H1 (cell line): ENCODE measurements at regions not wholly inside any gene's neighbourhood (a gene's known extent, or its start where the extent isn't known, plus 50 kb on each side); places are given as distances from the start of the nearest gene placed in this dataset.

Experiments
- CTCF ChIA-PET: fragments of 300-600 bp; sonication (Branson Sonifier 250); formaldehyde crosslinking; loops from one replicate; lab custom pipeline; 2021; ENCODE audit not compliant: partially characterized antibody; lab: Charles Lee
- POLR2A ChIA-PET: fragments of 300-600 bp; sonication (Branson Sonifier 250); formaldehyde crosslinking; loops from one replicate; lab custom pipeline; 2021; ENCODE audit warnings: inconsistent platforms; ENCODE audit not compliant: partially characterized antibody; lab: Charles Lee
- DNase-seq, 2 experiments: peaks; one replicate each; pipeline versions ENCODE4 v3.0.0 to v3.0.0-alpha.2; 2010 to 2022; ENCODE audit warnings: low spot score in 2 of 2, low read depth in 1 of 2, mixed read lengths in 1 of 2
- FAIRE-seq: peaks from 2 replicates; lab custom pipeline; 2011; peaks lifted over from hg19 to GRCh38; lab: Jason Lieb, UNC
- H2AFZ ChIP-seq: 2 replicates; pipeline ENCODE4 v1.8.1; 2012; ENCODE audit warnings: low read length, inconsistent platforms
- H2AK5ac ChIP-seq: 2 replicates; pipeline ENCODE4 v1.6.1; 2013; ENCODE audit warnings: low read depth, low read length
- H2BK120ac ChIP-seq: replicated peaks from 2 replicates; pipeline ENCODE3; 2013; ENCODE audit warnings: low read depth, low read length, inconsistent platforms
- H2BK12ac ChIP-seq: 2 replicates; pipeline ENCODE4 v1.6.1; 2013; ENCODE audit warnings: low read depth, low read length
- H2BK15ac ChIP-seq: 2 replicates; pipeline ENCODE4 v1.6.1; 2013; ENCODE audit warnings: low read length
- H2BK20ac ChIP-seq: 2 replicates; pipeline ENCODE4 v1.6.1; 2013; ENCODE audit warnings: low read length
- H2BK5ac ChIP-seq: 2 replicates; pipeline ENCODE4 v1.6.1; 2013; ENCODE audit warnings: low read depth, low read length
- H3K14ac ChIP-seq: 2 replicates; pipeline ENCODE4 v1.6.1; 2013; ENCODE audit warnings: inconsistent platforms; ENCODE audit not compliant: insufficient read length
- H3K18ac ChIP-seq: 2 replicates; pipeline ENCODE4 v1.6.1; 2013; ENCODE audit warnings: low read length; ENCODE audit errors: extremely low read depth
- H3K23ac ChIP-seq: 2 replicates; pipeline ENCODE4 v1.6.1; 2013; ENCODE audit warnings: inconsistent platforms; ENCODE audit not compliant: insufficient read length
- H3K23me2 ChIP-seq: 2 replicates; pipeline ENCODE4 v1.6.1; 2013; ENCODE audit warnings: low read depth, low read length
- H3K27ac ChIP-seq: 2 replicates; pipeline ENCODE4 v1.6.1; 2011; ENCODE audit warnings: low read depth, low read length, inconsistent platforms
- H3K27me3 ChIP-seq, 4 experiments: replicated peaks in 1 of 4; 1 replicate in 1 of 4; 2 replicates in 3 of 4; pipeline versions ENCODE4 v1.6.1 to v1.8.1; 2011 to 2013; ENCODE audit warnings: low read length in 3 of 4, mild to moderate bottlenecking in 3 of 4, inconsistent platforms in 2 of 4, mixed read lengths in 2 of 4, moderate library complexity in 1 of 4; ENCODE audit not compliant: control insufficient read depth in 3 of 4, insufficient read depth in 3 of 4; ENCODE audit errors: extremely low read depth in 1 of 4
- H3K36me3 ChIP-seq, 4 experiments: 2 replicates each; pipeline versions ENCODE4 v1.6.1 to v1.8.1; 2011 to 2013; ENCODE audit warnings: mild to moderate bottlenecking in 4 of 4, low read length in 3 of 4, moderate library complexity in 2 of 4, control low read depth in 1 of 4, inconsistent platforms in 1 of 4; ENCODE audit not compliant: insufficient read depth in 4 of 4, control insufficient read depth in 2 of 4
- H3K4ac ChIP-seq: replicated peaks from 2 replicates; pipeline ENCODE3; 2013; ENCODE audit warnings: low read length, low read depth, mixed read lengths, inconsistent platforms; ENCODE audit not compliant: insufficient read length
- H3K4me1 ChIP-seq, 4 experiments: replicated peaks in 1 of 4; 1 replicate in 1 of 4; 2 replicates in 3 of 4; pipeline versions ENCODE4 v1.6.1 to v1.8.1; 2011 to 2013; ENCODE audit warnings: low read length in 3 of 4, inconsistent platforms in 2 of 4, mixed read lengths in 1 of 4; ENCODE audit not compliant: insufficient read depth in 4 of 4, control insufficient read depth in 3 of 4
- H3K4me2 ChIP-seq, 2 experiments: 2 replicates each; pipeline versions ENCODE4 v1.6.1 to v1.8.1; 2011 to 2013; ENCODE audit warnings: low read depth in 2 of 2, low read length in 2 of 2, control low read depth in 1 of 2, inconsistent platforms in 1 of 2, mild to moderate bottlenecking in 1 of 2; ENCODE audit not compliant: insufficient read depth in 1 of 2
- H3K4me3 ChIP-seq, 4 experiments: fragments of 200-600, 300-600 bp in 1 of 4; sonication (generic), shearing (Covaris generic), sonication (Bioruptor Twin) in 1 of 4; 2 replicates each; pipeline versions ENCODE4 v1.5.1 to v1.8.1; 2011 to 2016; ENCODE audit warnings: low read length in 4 of 4, low read depth in 3 of 4, control low read depth in 2 of 4, inconsistent platforms in 2 of 4, mild to moderate bottlenecking in 2 of 4, mixed read lengths in 1 of 4, moderate library complexity in 1 of 4; ENCODE audit not compliant: insufficient read depth in 2 of 4; ENCODE audit errors: extremely low read depth in 1 of 4
- H3K56ac ChIP-seq: replicated peaks from 2 replicates; pipeline ENCODE3; 2013; ENCODE audit warnings: low read depth, mild to moderate bottlenecking, mixed read lengths, low read length, inconsistent platforms; ENCODE audit not compliant: insufficient read length
- H3K79me1 ChIP-seq: 2 replicates; pipeline ENCODE4 v1.6.1; 2013; ENCODE audit warnings: low read depth, low read length, control low read depth
- H3K79me2 ChIP-seq, 2 experiments: 2 replicates each; pipeline versions ENCODE4 v1.6.1 to v1.8.1; 2012 to 2013; ENCODE audit warnings: low read length in 2 of 2, mild to moderate bottlenecking in 2 of 2, inconsistent platforms in 1 of 2; ENCODE audit not compliant: insufficient read depth in 2 of 2, control insufficient read depth in 1 of 2
- H3K9ac ChIP-seq, 4 experiments: replicated peaks in 1 of 4; 1 replicate in 1 of 4; 2 replicates in 3 of 4; pipeline versions ENCODE4 v1.6.1 to v1.8.1; 2011 to 2013; ENCODE audit warnings: low read depth in 3 of 4, low read length in 3 of 4, control low read depth in 2 of 4, mild to moderate bottlenecking in 2 of 4, moderate library complexity in 2 of 4, inconsistent platforms in 1 of 4; ENCODE audit errors: extremely low read depth in 1 of 4
- H3K9me3 ChIP-seq, 2 experiments: 2 replicates each; pipeline versions ENCODE4 v1.6.1 to v1.8.1; 2012 to 2013; ENCODE audit warnings: mild to moderate bottlenecking in 2 of 2, moderate library complexity in 2 of 2, control low read depth in 1 of 2, inconsistent platforms in 1 of 2, low read depth in 1 of 2, low read length in 1 of 2, mixed read lengths in 1 of 2; ENCODE audit not compliant: insufficient read depth in 2 of 2
- H4K20me1 ChIP-seq, 2 experiments: replicated peaks in 1 of 2; 2 replicates each; pipeline versions ENCODE3 to v1.8.1; 2011 to 2013; ENCODE audit warnings: inconsistent platforms in 2 of 2, low read length in 2 of 2, mild to moderate bottlenecking in 1 of 2; ENCODE audit not compliant: insufficient read depth in 2 of 2, control insufficient read depth in 1 of 2
- H4K5ac ChIP-seq: 2 replicates; pipeline ENCODE4 v1.6.1; 2013; ENCODE audit warnings: low read length, low read depth, mixed read lengths, inconsistent platforms; ENCODE audit not compliant: insufficient read length
- H4K8ac ChIP-seq: 2 replicates; pipeline ENCODE4 v1.8.0; 2013; ENCODE audit warnings: mild to moderate bottlenecking, moderate library complexity, low read length, inconsistent platforms; ENCODE audit not compliant: insufficient read depth; ENCODE audit errors: extremely low read depth
- H4K91ac ChIP-seq: replicated peaks from 2 replicates; pipeline ENCODE3; 2013; ENCODE audit warnings: low read length, mixed read lengths, inconsistent platforms; ENCODE audit not compliant: insufficient read length
- EZH2 ChIP-seq: fragments of 200-600 bp; sonication (generic); IDR thresholded peaks from 2 replicates; pipeline ENCODE4 v1.7.1; 2012; ENCODE audit warnings: low read depth, mild to moderate bottlenecking, moderate library complexity, low read length, inconsistent platforms; ENCODE audit not compliant: severe bottlenecking
- SP1 ChIP-seq: IDR thresholded peaks from 2 replicates; pipeline ENCODE4 v1.6.1; 2011; ENCODE audit warnings: low read depth, low read length

- H2BK120ac ChIP-seq = no peak overlapping the region
- no peaks in the 10 kb centered on the region for H3K23me2 ChIP-seq
- no peaks in the 10 kb centered on the region for H4K20me1 ChIP-seq
- DNase-seq = no peak
- no peaks in the 10 kb centered on the region for H3K27me3 ChIP-seq
- H2AFZ ChIP-seq = no peak overlapping the region
- no peak for TF ChIP-seq EZH2
- TF ChIP-seq SP1 = no peak
- H3K56ac ChIP-seq = no peak overlapping the region
- H2BK20ac ChIP-seq = no peak overlapping the region
- no peak overlapping the region for H3K9ac ChIP-seq
- H3K27ac ChIP-seq = no peak overlapping the region
- no peak overlapping the region for H2AK5ac ChIP-seq
- no peak for FAIRE-seq
- no peak overlapping the region for H4K91ac ChIP-seq
- no peak overlapping the region for H2BK12ac ChIP-seq
- no peak overlapping the region for H3K4me2 ChIP-seq
- H4K5ac ChIP-seq = no peak overlapping the region
- no peak overlapping the region for H3K4me3 ChIP-seq
- H3K18ac ChIP-seq = no peak overlapping the region
- H2BK5ac ChIP-seq = no peak overlapping the region
- H3K79me2 ChIP-seq = no peaks in the 10 kb centered on the region
- no peak overlapping the region for H3K23ac ChIP-seq
- H3K4me1 ChIP-seq = no peaks in the 10 kb centered on the region
- CTCF ChIA-PET = no interaction called here
- H3K36me3 ChIP-seq = no peaks in the 10 kb centered on the region
- no peaks in the 10 kb centered on the region for H3K79me1 ChIP-seq
- H4K8ac ChIP-seq = no peak overlapping the region
- no peak overlapping the region for H2BK15ac ChIP-seq
- H3K14ac ChIP-seq = no peak overlapping the region
- no peak overlapping the region for H3K4ac ChIP-seq
- H3K9me3 ChIP-seq = no peaks in the 10 kb centered on the region
- POLR2A ChIA-PET = no interaction called here
These were observed 421.4 kb upstream of the UBE2E3 start for GRCh38 chr2:180559038-180559437.
